ENCODE measurements at regions not wholly inside any gene's neighbourhood (a gene's known extent, or its start where the extent isn't known, plus 50 kb on each side); places are given as distances from the start of the nearest gene placed in this dataset.

DNA sequence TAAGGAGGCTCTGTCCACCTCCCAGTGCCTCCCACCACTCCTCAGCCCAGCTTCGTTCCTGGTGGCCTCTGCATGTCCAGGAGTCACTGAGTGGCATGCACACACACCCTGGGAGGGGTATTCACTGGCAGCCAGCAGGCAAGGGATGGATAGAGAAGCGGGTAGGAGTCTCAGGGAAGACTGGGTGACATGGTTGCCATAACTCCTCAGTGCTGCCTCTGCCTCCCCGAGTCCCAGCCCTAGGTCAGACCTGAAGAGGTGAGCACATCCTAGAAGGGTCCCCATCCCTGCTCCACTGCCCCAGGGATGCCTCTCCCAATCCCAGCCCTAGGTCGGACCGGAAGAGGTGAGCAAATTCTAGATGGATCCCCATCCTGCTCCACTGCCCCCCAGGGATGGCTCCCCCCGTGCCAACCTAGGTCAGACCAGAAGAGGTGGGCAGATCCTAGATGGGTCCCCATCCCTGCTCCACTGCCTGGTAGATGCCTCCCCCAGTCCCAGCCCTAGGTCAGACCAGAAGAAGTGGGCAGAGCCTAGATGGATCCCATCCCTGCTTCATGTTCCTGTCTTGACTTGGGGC is 197.0 kb downstream of the IRF8 start:
- Histone ChIP-seq H3K27me3 (ENCODE audit: insufficient read depth, low read length) (peaks cover 2% of the 10 kb centered on the region), H3K36me3 (ENCODE audit: insufficient read depth, low read length) (no peaks in the 10 kb centered on the region), H3K9me3 (ENCODE audit: insufficient read depth, low read depth, low read length) (no peaks in the 10 kb centered on the region), H3K9ac (ENCODE audit: low read length) (no peak overlapping the region), H3K4me2 (ENCODE audit: low read length) (no peak overlapping the region), H3K4me3 (ENCODE audit: insufficient read depth, low read depth, low read length) (no peak overlapping the region), H2AFZ (ENCODE audit: low read depth, low read length) (no peak overlapping the region), H3K79me2 (ENCODE audit: insufficient read depth, low read length) (no peaks in the 10 kb centered on the region), H3K4me1 (ENCODE audit: insufficient read depth, low read length) (no peaks in the 10 kb centered on the region), H4K20me1 (ENCODE audit: insufficient read depth, low read length) (no peaks in the 10 kb centered on the region), H3K27ac (ENCODE audit: low read depth, low read length) (no peak overlapping the region)
- Mint-ChIP-seq H3K36me3 (ENCODE audit: low read depth, unreplicated experiment) (no peaks in the 10 kb centered on the region), H3K4me3 (ENCODE audit: unreplicated experiment) (no peak overlapping the region), H3K27ac (ENCODE audit: unreplicated experiment) (no peak overlapping the region), H3K4me1 (ENCODE audit: low read depth, unreplicated experiment) (no peaks in the 10 kb centered on the region), H3K27me3 (ENCODE audit: low read depth, unreplicated experiment) (peaks cover 41% of the 10 kb centered on the region), H3K9me3 (ENCODE audit: unreplicated experiment) (peaks cover 4% of the 10 kb centered on the region)
- FAIRE-seq (no peak), DNase-seq (ENCODE audit: low read depth) (no peak)
- TF ChIP-seq CTCF (IDR thresholded peaks at IDR 0.05; ENCODE audit: insufficient read depth, low read depth, low read length) (no peak), EZH2 (IDR thresholded peaks at IDR 0.05; ENCODE audit: insufficient read depth, low read length) (no peak)

DNA sequence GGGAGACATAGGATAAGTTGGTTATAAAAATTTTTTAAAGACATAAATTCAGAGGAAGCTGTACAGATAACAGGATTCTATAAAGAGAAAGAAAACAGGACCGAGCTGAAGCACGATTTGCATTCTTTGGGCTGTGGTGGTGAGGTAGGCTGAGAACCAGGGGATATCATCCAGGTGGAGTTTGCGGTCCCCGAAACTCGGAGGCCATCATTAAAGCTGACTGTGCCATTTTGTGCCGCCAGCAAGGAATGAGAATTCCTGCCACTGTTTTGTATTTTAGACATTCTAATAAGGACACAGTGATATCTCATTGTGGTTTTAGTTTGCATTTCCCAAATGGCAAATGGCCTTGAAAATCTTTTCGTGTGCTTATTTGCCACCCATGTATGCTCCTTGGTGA is 197.9 kb downstream of the IRF8 start:
- no peak overlapping the region for H3K4me3 Mint-ChIP-seq (ENCODE audit: unreplicated experiment)
- no peaks in the 10 kb centered on the region for H3K4me1 Mint-ChIP-seq (ENCODE audit: low read depth, unreplicated experiment)
- Histone ChIP-seq H3K9ac (ENCODE audit: low read length) (no peak overlapping the region), H3K4me1 (ENCODE audit: insufficient read depth, low read length) (no peaks in the 10 kb centered on the region), H2AFZ (ENCODE audit: low read depth, low read length) (no peak overlapping the region), H3K79me2 (ENCODE audit: insufficient read depth, low read length) (no peaks in the 10 kb centered on the region), H3K9me3 (ENCODE audit: insufficient read depth, low read depth, low read length) (no peaks in the 10 kb centered on the region), H3K4me3 (ENCODE audit: insufficient read depth, low read depth, low read length) (no peak overlapping the region), H3K36me3 (ENCODE audit: insufficient read depth, low read length) (no peaks in the 10 kb centered on the region), H3K4me2 (ENCODE audit: low read length) (no peak overlapping the region), H3K27me3 (ENCODE audit: insufficient read depth, low read length) (peaks cover 4% of the 10 kb centered on the region), H4K20me1 (ENCODE audit: insufficient read depth, low read length) (no peaks in the 10 kb centered on the region), H3K27ac (ENCODE audit: low read depth, low read length) (no peak overlapping the region)
- DNase-seq (ENCODE audit: low read depth), result no peak
- peaks cover 4% of the 10 kb centered on the region for H3K9me3 Mint-ChIP-seq (ENCODE audit: unreplicated experiment)
- peaks cover under 1% of the 10 kb centered on the region for H3K36me3 Mint-ChIP-seq (ENCODE audit: low read depth, unreplicated experiment)
- FAIRE-seq, result no peak
- TF ChIP-seq EZH2 (IDR thresholded peaks at IDR 0.05; ENCODE audit: insufficient read depth, low read length), result no peak
- TF ChIP-seq CTCF (IDR thresholded peaks at IDR 0.05; ENCODE audit: insufficient read depth, low read depth, low read length), result no peak
- H3K27ac Mint-ChIP-seq (ENCODE audit: unreplicated experiment), result no peak overlapping the region
- peaks cover 46% of the 10 kb centered on the region for H3K27me3 Mint-ChIP-seq (ENCODE audit: low read depth, unreplicated experiment)

DNA sequence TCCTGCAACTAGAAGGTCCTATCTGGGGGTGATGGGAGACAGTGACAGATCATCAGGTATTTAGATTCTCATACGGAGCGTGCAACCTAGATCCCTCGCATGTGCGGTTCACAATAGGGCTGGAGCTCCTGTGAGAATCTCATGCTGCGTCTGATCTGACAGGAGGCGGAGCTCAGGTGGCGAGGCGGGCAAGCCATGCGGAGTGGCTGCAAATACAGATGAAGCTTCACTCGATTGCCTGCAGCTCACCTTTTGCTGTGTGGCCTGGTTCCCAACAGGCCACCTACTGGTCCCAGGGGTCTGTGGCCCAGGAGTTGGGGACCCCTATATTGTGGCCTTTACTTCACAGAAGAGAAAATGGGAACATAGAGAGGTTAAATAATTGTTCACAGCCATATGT is 200.4 kb downstream of the IRF8 start:
- no peak overlapping the region for H3K27ac ChIP-seq (ENCODE audit: low read depth, low read length)
- H3K27me3 ChIP-seq (ENCODE audit: insufficient read depth, low read length), result peaks cover 8% of the 10 kb centered on the region
- H3K9ac ChIP-seq (ENCODE audit: low read length), result no peak overlapping the region
- Mint-ChIP-seq H3K27me3 (ENCODE audit: low read depth, unreplicated experiment) (peaks cover 49% of the 10 kb centered on the region), H3K4me3 (ENCODE audit: unreplicated experiment) (no peak overlapping the region), H3K4me1 (ENCODE audit: low read depth, unreplicated experiment) (no peaks in the 10 kb centered on the region), H3K27ac (ENCODE audit: unreplicated experiment) (no peak overlapping the region), H3K9me3 (ENCODE audit: unreplicated experiment) (peaks cover 4% of the 10 kb centered on the region), H3K36me3 (ENCODE audit: low read depth, unreplicated experiment) (peaks cover 2% of the 10 kb centered on the region)
- FAIRE-seq (no peak), DNase-seq (ENCODE audit: low read depth) (no peak)
- no peaks in the 10 kb centered on the region for H3K79me2 ChIP-seq (ENCODE audit: insufficient read depth, low read length)
- H3K4me1 ChIP-seq (ENCODE audit: insufficient read depth, low read length), result no peaks in the 10 kb centered on the region
- TF ChIP-seq CTCF (IDR thresholded peaks at IDR 0.05; ENCODE audit: insufficient read depth, low read depth, low read length) (no peak), EZH2 (IDR thresholded peaks at IDR 0.05; ENCODE audit: insufficient read depth, low read length) (no peak)
- no peaks in the 10 kb centered on the region for H4K20me1 ChIP-seq (ENCODE audit: insufficient read depth, low read length)
- no peaks in the 10 kb centered on the region for H3K36me3 ChIP-seq (ENCODE audit: insufficient read depth, low read length)
- H3K4me2 ChIP-seq (ENCODE audit: low read length), result no peak overlapping the region
- H3K9me3 ChIP-seq (ENCODE audit: insufficient read depth, low read depth, low read length), result no peaks in the 10 kb centered on the region
- no peak overlapping the region for H2AFZ ChIP-seq (ENCODE audit: low read depth, low read length)
- H3K4me3 ChIP-seq (ENCODE audit: insufficient read depth, low read depth, low read length), result no peak overlapping the region

Measured in astrocyte (in vitro differentiated cells and primary cell).